HEK293 (cell line): ENCODE measurements at regions not wholly inside any gene's neighbourhood (a gene's known extent, or its start where the extent isn't known, plus 50 kb on each side); places are given as distances from the start of the nearest gene placed in this dataset.

ENCODE experiments used
- SETDB1 ChIP-seq: IDR thresholded peaks from one replicate; pipeline ENCODE4 v1.6.1; 2017; ENCODE audit warnings: mild to moderate bottlenecking, low read length, moderate library complexity, mixed read lengths; ENCODE audit not compliant: insufficient read length
- ZNF2 ChIP-seq: fragments of 450-650 bp; formaldehyde crosslinking; IDR thresholded peaks from 2 replicates; pipeline ENCODE4 v1.5.1; 2016; ENCODE audit warnings: missing biosample characterization, missing genetic modification characterization
- TF ChIP-seq, protein P1 (sequence below): fragments of 450-650 bp; formaldehyde crosslinking; IDR thresholded peaks from 2 replicates; pipeline ENCODE4 v1.5.1; 2016; ENCODE audit warnings: missing biosample characterization, missing genetic modification characterization, low read depth
- TF ChIP-seq, protein P2 (sequence below): fragments of 450-650 bp; formaldehyde crosslinking; IDR thresholded peaks from 2 replicates; pipeline ENCODE4 v1.5.1; 2016; ENCODE audit warnings: missing biosample characterization, missing genetic modification characterization, low read depth

DNA sequence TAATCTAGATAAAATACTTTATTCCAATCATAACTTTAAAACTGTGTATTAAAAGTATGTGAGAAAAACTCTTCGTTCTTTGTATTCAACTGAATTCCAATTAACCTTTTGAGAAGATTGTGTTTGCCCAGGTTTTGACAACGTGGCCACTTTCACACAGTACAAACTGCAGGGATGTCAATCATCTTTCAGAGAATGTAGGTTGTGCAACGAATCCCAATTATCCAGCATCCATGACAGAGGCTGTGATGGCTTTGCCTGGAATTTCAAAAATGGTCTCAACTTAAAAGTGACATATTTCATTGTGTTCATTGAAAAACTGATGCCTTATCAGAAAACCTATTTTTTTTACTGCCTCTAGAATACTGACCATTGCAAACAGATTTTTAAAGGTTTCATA, 615.1 kb upstream of the KCNMB2 start:
- TF ChIP-seq, protein P1, sequence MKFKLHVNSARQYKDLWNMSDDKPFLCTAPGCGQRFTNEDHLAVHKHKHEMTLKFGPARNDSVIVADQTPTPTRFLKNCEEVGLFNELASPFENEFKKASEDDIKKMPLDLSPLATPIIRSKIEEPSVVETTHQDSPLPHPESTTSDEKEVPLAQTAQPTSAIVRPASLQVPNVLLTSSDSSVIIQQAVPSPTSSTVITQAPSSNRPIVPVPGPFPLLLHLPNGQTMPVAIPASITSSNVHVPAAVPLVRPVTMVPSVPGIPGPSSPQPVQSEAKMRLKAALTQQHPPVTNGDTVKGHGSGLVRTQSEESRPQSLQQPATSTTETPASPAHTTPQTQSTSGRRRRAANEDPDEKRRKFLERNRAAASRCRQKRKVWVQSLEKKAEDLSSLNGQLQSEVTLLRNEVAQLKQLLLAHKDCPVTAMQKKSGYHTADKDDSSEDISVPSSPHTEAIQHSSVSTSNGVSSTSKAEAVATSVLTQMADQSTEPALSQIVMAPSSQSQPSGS (tag by site-specific recombination), result no peak
- no peak for TF ChIP-seq ZNF2
- no peak for TF ChIP-seq SETDB1
- TF ChIP-seq, protein P2, sequence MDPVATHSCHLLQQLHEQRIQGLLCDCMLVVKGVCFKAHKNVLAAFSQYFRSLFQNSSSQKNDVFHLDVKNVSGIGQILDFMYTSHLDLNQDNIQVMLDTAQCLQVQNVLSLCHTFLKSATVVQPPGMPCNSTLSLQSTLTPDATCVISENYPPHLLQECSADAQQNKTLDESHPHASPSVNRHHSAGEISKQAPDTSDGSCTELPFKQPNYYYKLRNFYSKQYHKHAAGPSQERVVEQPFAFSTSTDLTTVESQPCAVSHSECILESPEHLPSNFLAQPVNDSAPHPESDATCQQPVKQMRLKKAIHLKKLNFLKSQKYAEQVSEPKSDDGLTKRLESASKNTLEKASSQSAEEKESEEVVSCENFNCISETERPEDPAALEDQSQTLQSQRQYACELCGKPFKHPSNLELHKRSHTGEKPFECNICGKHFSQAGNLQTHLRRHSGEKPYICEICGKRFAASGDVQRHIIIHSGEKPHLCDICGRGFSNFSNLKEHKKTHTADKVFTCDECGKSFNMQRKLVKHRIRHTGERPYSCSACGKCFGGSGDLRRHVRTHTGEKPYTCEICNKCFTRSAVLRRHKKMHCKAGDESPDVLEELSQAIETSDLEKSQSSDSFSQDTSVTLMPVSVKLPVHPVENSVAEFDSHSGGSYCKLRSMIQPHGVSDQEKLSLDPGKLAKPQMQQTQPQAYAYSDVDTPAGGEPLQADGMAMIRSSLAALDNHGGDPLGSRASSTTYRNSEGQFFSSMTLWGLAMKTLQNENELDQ (tag by site-specific recombination), result no peak
